ENCODE measurements at regions not wholly inside any gene's neighbourhood (a gene's known extent, or its start where the extent isn't known, plus 50 kb on each side); places are given as distances from the start of the nearest gene placed in this dataset.

GRCh38 chr1:163439471-163439870 is 117.7 kb downstream of the NUF2 start:
- Mint-ChIP-seq H3K27ac (no peak overlapping the region), H3K9me3 (no peaks in the 10 kb centered on the region), H3K27me3 (ENCODE audit: low read depth) (no peaks in the 10 kb centered on the region), H3K4me3 (no peak overlapping the region), H3K4me1 (peaks cover 28% of the 10 kb centered on the region), H3K36me3 (no peaks in the 10 kb centered on the region)
- DNase-seq (ENCODE audit: low spot score) (no peak), ATAC-seq (peak; percentile 49; the same call in 1 of the 2 replicates)
- CTCF ChIA-PET: no interaction called here
- POLR2A ChIA-PET: no interaction called here
- no peak for TF ChIP-seq PRDM15 (CRISPR knock-in tag; IDR thresholded peaks at IDR 0.05)
- TF ChIP-seq GTF2I (CRISPR knock-in tag; conservative IDR thresholded peaks at IDR 0.05): no peak
- TF ChIP-seq ZBTB43 (CRISPR knock-in tag; IDR thresholded peaks at IDR 0.05): no peak
- TF ChIP-seq SMAD4 (CRISPR knock-in tag; IDR thresholded peaks at IDR 0.05): no peak
- TF ChIP-seq EMX1 (CRISPR knock-in tag; IDR thresholded peaks at IDR 0.05): no peak
- TF ChIP-seq ZNF281 (CRISPR knock-in tag; IDR thresholded peaks at IDR 0.05): no peak

GRCh38 chr1:163440090-163440489 is 118.3 kb downstream of the NUF2 start:
- H3K9me3 Mint-ChIP-seq: no peaks in the 10 kb centered on the region
- ChIA-PET CTCF (no interaction called here), POLR2A (no interaction called here)
- no peak for ATAC-seq
- no peak for DNase-seq (ENCODE audit: low spot score)
- no peaks in the 10 kb centered on the region for H3K36me3 Mint-ChIP-seq
- no peak overlapping the region for H3K27ac Mint-ChIP-seq
- no peaks in the 10 kb centered on the region for H3K27me3 Mint-ChIP-seq (ENCODE audit: low read depth)
- peaks cover 28% of the 10 kb centered on the region for H3K4me1 Mint-ChIP-seq
- no peak overlapping the region for H3K4me3 Mint-ChIP-seq
- TF ChIP-seq ZNF263 (CRISPR knock-in tag; IDR thresholded peaks at IDR 0.05; ENCODE audit: low read depth) (no peak), ATF1 (CRISPR knock-in tag; IDR thresholded peaks at IDR 0.05) (no peak), JAZF1 (CRISPR knock-in tag; IDR thresholded peaks at IDR 0.05) (no peak), ERG (CRISPR knock-in tag; IDR thresholded peaks at IDR 0.05) (no peak), GRHL2 (CRISPR knock-in tag; IDR thresholded peaks at IDR 0.05; ENCODE audit: insufficient replicate concordance, severe bottlenecking) (no peak), CREM (CRISPR knock-in tag; IDR thresholded peaks at IDR 0.05) (no peak), CREB1 (CRISPR knock-in tag; IDR thresholded peaks at IDR 0.05) (no peak), ZNF121 (CRISPR knock-in tag; IDR thresholded peaks at IDR 0.05) (no peak), NR2C2 (CRISPR knock-in tag; IDR thresholded peaks at IDR 0.05) (no peak), ZNF512 (CRISPR knock-in tag; IDR thresholded peaks at IDR 0.05; ENCODE audit: borderline replicate concordance) (no peak), ZNF396 (CRISPR knock-in tag; IDR thresholded peaks at IDR 0.05; ENCODE audit: borderline replicate concordance) (no peak), ATF2 (CRISPR knock-in tag; IDR thresholded peaks at IDR 0.05; ENCODE audit: borderline replicate concordance, low read depth) (no peak), TCF7 (CRISPR knock-in tag; IDR thresholded peaks at IDR 0.05; ENCODE audit: low read depth) (no peak), IRF2 (CRISPR knock-in tag; IDR thresholded peaks at IDR 0.05; ENCODE audit: borderline replicate concordance, low read depth) (no peak), NR1H2 (CRISPR knock-in tag; IDR thresholded peaks at IDR 0.05) (no peak), USF1 (CRISPR knock-in tag; IDR thresholded peaks at IDR 0.05) (no peak), OVOL2 (CRISPR knock-in tag; IDR thresholded peaks at IDR 0.05; ENCODE audit: borderline replicate concordance) (no peak)

All from WTC11 (cell line).